Trophoblast cell (in vitro differentiated cells and primary cell): ENCODE measurements at regions not wholly inside any gene's neighbourhood (a gene's known extent, or its start where the extent isn't known, plus 50 kb on each side); places are given as distances from the start of the nearest gene placed in this dataset.

Experiments
- DNase-seq, 2 donors: peaks; one replicate each; pipeline ENCODE4 v3.0.0-alpha.2; 2016
- H2AFZ ChIP-seq: 2 replicates; pipeline ENCODE4 v1.6.1; 2013; ENCODE audit warnings: low read length, moderate library complexity, mild to moderate bottlenecking; ENCODE audit not compliant: insufficient read depth, poor library complexity
- H2AK5ac ChIP-seq: 2 replicates; pipeline ENCODE4 v1.6.1; 2013; ENCODE audit warnings: mild to moderate bottlenecking, low read length
- H2BK120ac ChIP-seq: 2 replicates; pipeline ENCODE4 v1.6.1; 2013; ENCODE audit warnings: low read length, mild to moderate bottlenecking, moderate library complexity; ENCODE audit not compliant: insufficient read depth, poor library complexity
- H2BK12ac ChIP-seq: 2 replicates; pipeline ENCODE4 v1.6.1; 2013; ENCODE audit warnings: mild to moderate bottlenecking, low read length, moderate library complexity
- H2BK5ac ChIP-seq: 2 replicates; pipeline ENCODE4 v1.6.1; 2013; ENCODE audit warnings: low read length, low read depth, moderate library complexity, mild to moderate bottlenecking; ENCODE audit not compliant: poor library complexity
- H3K14ac ChIP-seq: 2 replicates; pipeline ENCODE4 v1.6.1; 2013; ENCODE audit warnings: mild to moderate bottlenecking, low read length
- H3K18ac ChIP-seq: 2 replicates; pipeline ENCODE4 v1.6.1; 2013; ENCODE audit warnings: mild to moderate bottlenecking, low read length
- H3K23ac ChIP-seq: 2 replicates; pipeline ENCODE4 v1.6.1; 2013; ENCODE audit warnings: low read length
- H3K27ac ChIP-seq: 2 replicates; pipeline ENCODE4 v1.5.1; 2013; ENCODE audit warnings: low read depth, mild to moderate bottlenecking, inconsistent platforms, low read length, moderate library complexity
- H3K27me3 ChIP-seq: 2 replicates; pipeline ENCODE4 v1.6.1; 2013; ENCODE audit warnings: inconsistent platforms, mild to moderate bottlenecking, low read length, moderate library complexity; ENCODE audit not compliant: insufficient read depth
- H3K36me3 ChIP-seq, 2 experiments: 1 replicate in 1 of 2; 2 replicates in 1 of 2; pipeline ENCODE4 v1.6.1; 2013; ENCODE audit warnings: low read length in 2 of 2, mild to moderate bottlenecking in 2 of 2, moderate library complexity in 1 of 2; ENCODE audit not compliant: insufficient read depth in 2 of 2, control insufficient read depth in 1 of 2
- H3K4ac ChIP-seq: 2 replicates; pipeline ENCODE4 v1.6.1; 2013; ENCODE audit warnings: low read depth, mild to moderate bottlenecking, low read length, moderate library complexity
- H3K4me1 ChIP-seq, 2 experiments: 1 replicate in 1 of 2; 2 replicates in 1 of 2; pipeline ENCODE4 v1.6.1; 2013; ENCODE audit warnings: low read length in 2 of 2, mild to moderate bottlenecking in 2 of 2, moderate library complexity in 1 of 2; ENCODE audit not compliant: insufficient read depth in 2 of 2, control insufficient read depth in 1 of 2
- H3K4me2 ChIP-seq: 2 replicates; pipeline ENCODE4 v1.6.1; 2013; ENCODE audit warnings: inconsistent platforms, mild to moderate bottlenecking, low read length, moderate library complexity
- H3K4me3 ChIP-seq: 2 replicates; pipeline ENCODE4 v1.5.1; 2013; ENCODE audit warnings: mild to moderate bottlenecking, low read depth, low read length, inconsistent platforms
- H3K79me1 ChIP-seq: one replicate; pipeline ENCODE4 v1.6.1; 2013; ENCODE audit warnings: low read length
- H3K79me2 ChIP-seq: 2 replicates; pipeline ENCODE4 v1.6.1; 2013; ENCODE audit warnings: low read length, mild to moderate bottlenecking; ENCODE audit not compliant: control insufficient read depth, insufficient read depth, poor library complexity
- H3K9ac ChIP-seq: 2 replicates; pipeline ENCODE4 v1.6.1; 2013; ENCODE audit warnings: mild to moderate bottlenecking, low read length
- H3K9me3 ChIP-seq: 2 replicates; pipeline ENCODE4 v1.6.1; 2013; ENCODE audit warnings: low read depth, mild to moderate bottlenecking, control low read depth, inconsistent platforms, low read length; ENCODE audit not compliant: insufficient read depth
- H4K12ac ChIP-seq: 2 replicates; pipeline ENCODE4 v1.6.1; 2013; ENCODE audit warnings: low read depth, mild to moderate bottlenecking, low read length, moderate library complexity
- H4K8ac ChIP-seq: 2 replicates; pipeline ENCODE4 v1.6.1; 2013; ENCODE audit warnings: low read depth, mild to moderate bottlenecking, low read length, moderate library complexity
- H4K91ac ChIP-seq: one replicate; pipeline ENCODE4 v1.6.1; 2013; ENCODE audit warnings: low read depth, mild to moderate bottlenecking, low read length, moderate library complexity
- WGBS: extraction: QIAGEN DNeasy Blood & Tissue Kit; methylation state at CpG from one replicate; pipeline ENCODE4 v1.1.7; 2013; ENCODE audit warnings: missing lambda C conversion rate; ENCODE audit not compliant: insufficient read length, insufficient coverage; ENCODE audit errors: extremely low coverage; 5-methylcytosine and 5-hydroxymethylcytosine counted together

- Histone ChIP-seq H2AK5ac (no peak overlapping the region), H3K79me2 (no peaks in the 10 kb centered on the region), H2BK12ac (no peak overlapping the region), H2AFZ (no peak overlapping the region), H2BK5ac (no peak overlapping the region), H3K4me2 (no peak overlapping the region), H3K18ac (no peak overlapping the region), H4K91ac (no peak overlapping the region), H3K4me1 (no peaks in the 10 kb centered on the region), H3K14ac (no peak overlapping the region), H3K79me1 (no peaks in the 10 kb centered on the region), H3K36me3 (peaks cover 7 to 28% of the 10 kb centered on the region in 2 experiments), H2BK120ac (no peak overlapping the region), H3K27me3 (no peaks in the 10 kb centered on the region), H4K12ac (no peak overlapping the region), H3K9me3 (no peaks in the 10 kb centered on the region), H3K4me3 (no peak overlapping the region), H4K8ac (no peak overlapping the region), H3K9ac (no peak overlapping the region), H3K23ac (no peak overlapping the region), H3K27ac (no peak overlapping the region), H3K4ac (no peak overlapping the region)
- DNase-seq: peak in 1 of 2 donors; percentile 40
- no CpG with 5 or more reads among the region's 3 CpGs for WGBS
Measured at GRCh38 chr15:62732078-62732477, 310.5 kb upstream of the TPM1 start.

DNA sequence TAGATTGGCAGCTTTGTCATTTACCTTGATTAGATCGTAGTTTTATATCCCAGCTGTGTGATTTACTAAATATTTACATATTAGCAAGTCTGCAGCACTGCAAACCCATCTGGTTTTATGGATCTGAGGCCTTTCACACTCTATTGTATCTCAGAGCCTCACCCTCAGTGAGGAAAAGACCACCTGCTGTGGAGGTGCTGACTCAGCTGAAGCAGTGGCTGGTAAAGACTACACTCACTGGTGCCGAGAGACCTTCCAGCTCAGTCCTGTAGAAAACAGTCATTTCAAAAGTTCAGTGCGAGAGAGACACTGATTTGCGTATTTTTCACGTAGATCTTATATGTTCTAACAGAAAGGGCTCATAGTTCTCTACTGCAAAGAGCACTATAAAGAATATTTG is 307.8 kb upstream of the TPM1 start:
- H2BK5ac ChIP-seq: no peak overlapping the region
- H3K27me3 ChIP-seq: no peaks in the 10 kb centered on the region

GRCh38 chr15:62736756-62737155 is 305.8 kb upstream of the TPM1 start:
- no peak overlapping the region for H4K8ac ChIP-seq
- H3K4me2 ChIP-seq: no peak overlapping the region
- H3K27ac ChIP-seq: no peak overlapping the region
- no peak overlapping the region for H2BK120ac ChIP-seq
- H3K27me3 ChIP-seq: no peaks in the 10 kb centered on the region
- no peak overlapping the region for H3K4ac ChIP-seq
- no peak overlapping the region for H2AK5ac ChIP-seq
- peaks cover 1% of the 10 kb centered on the region for H3K79me2 ChIP-seq
- DNase-seq: no peak
- no peak overlapping the region for H3K18ac ChIP-seq
- no peak overlapping the region for H4K12ac ChIP-seq
- no peak overlapping the region for H2BK12ac ChIP-seq
- H2AFZ ChIP-seq: no peak overlapping the region
- peak overlapping the region; percentile 1 for H4K91ac ChIP-seq
- no CpG with 5 or more reads among the region's 14 CpGs for WGBS
- H3K9ac ChIP-seq: no peak overlapping the region
- H3K14ac ChIP-seq: no peak overlapping the region
- H3K9me3 ChIP-seq: no peaks in the 10 kb centered on the region
- no peak overlapping the region for H2BK5ac ChIP-seq
- H3K36me3 ChIP-seq: peaks cover 10 to 32% of the 10 kb centered on the region in 2 experiments
- H3K79me1 ChIP-seq: peaks cover 17% of the 10 kb centered on the region
- no peak overlapping the region for H3K23ac ChIP-seq
- H3K4me3 ChIP-seq: no peak overlapping the region
- peaks cover 16 to 22% of the 10 kb centered on the region in 2 experiments for H3K4me1 ChIP-seq

More for the DNA sequence above, 307.8 kb upstream of the TPM1 start:
- Histone ChIP-seq H3K9me3 (no peaks in the 10 kb centered on the region), H3K14ac (no peak overlapping the region), H2BK12ac (no peak overlapping the region), H4K91ac (no peak overlapping the region), H2BK120ac (no peak overlapping the region), H3K4ac (no peak overlapping the region), H4K12ac (no peak overlapping the region), H3K27ac (no peak overlapping the region), H2AK5ac (no peak overlapping the region), H3K36me3 (peaks cover 10 to 36% of the 10 kb centered on the region in 2 experiments), H4K8ac (no peak overlapping the region), H3K9ac (no peak overlapping the region), H2AFZ (no peak overlapping the region), H3K4me2 (no peak overlapping the region), H3K18ac (no peak overlapping the region), H3K79me2 (no peaks in the 10 kb centered on the region), H3K79me1 (peaks cover 9% of the 10 kb centered on the region), H3K23ac (no peak overlapping the region), H3K4me1 (peaks cover 10 to 13% of the 10 kb centered on the region in 2 experiments), H3K4me3 (no peak overlapping the region)
- no CpG with 5 or more reads among the region's 5 CpGs for WGBS
- DNase-seq: no peak

- no peaks in the 10 kb centered on the region for H3K9me3 ChIP-seq
- H2AFZ ChIP-seq: no peak overlapping the region
- no peak overlapping the region for H2BK5ac ChIP-seq
- H3K27ac ChIP-seq: no peak overlapping the region
- no peak overlapping the region for H3K23ac ChIP-seq
- no peak overlapping the region for H3K4me3 ChIP-seq
- DNase-seq: no peak
- peaks cover 16 to 23% of the 10 kb centered on the region in 2 experiments for H3K4me1 ChIP-seq
- H4K91ac ChIP-seq: peak overlapping the region; percentile 45
- H3K79me1 ChIP-seq: peaks cover 22% of the 10 kb centered on the region
- H3K36me3 ChIP-seq: peaks cover 10 to 28% of the 10 kb centered on the region in 2 experiments
- no CpG with 5 or more reads among the region's 4 CpGs for WGBS
- H3K4ac ChIP-seq: no peak overlapping the region
- peaks cover 1% of the 10 kb centered on the region for H3K79me2 ChIP-seq
- no peak overlapping the region for H2AK5ac ChIP-seq
- H3K4me2 ChIP-seq: no peak overlapping the region
- no peaks in the 10 kb centered on the region for H3K27me3 ChIP-seq
- H3K14ac ChIP-seq: no peak overlapping the region
- H3K9ac ChIP-seq: no peak overlapping the region
- peak overlapping the region; percentile 15 for H3K18ac ChIP-seq
- H2BK12ac ChIP-seq: no peak overlapping the region
- no peak overlapping the region for H2BK120ac ChIP-seq
- H4K12ac ChIP-seq: no peak overlapping the region
- H4K8ac ChIP-seq: no peak overlapping the region
Measured at GRCh38 chr15:62737551-62737950, 305.0 kb upstream of the TPM1 start.
